HL-60 (cell line): ENCODE measurements at regions not wholly inside any gene's neighbourhood (a gene's known extent, or its start where the extent isn't known, plus 50 kb on each side); places are given as distances from the start of the nearest gene placed in this dataset.
A peak's percentile ranks its signal among the peaks of the same experiment; 100 is the strongest.

Experiments used
- DNase-seq, 2 experiments: peaks; one replicate each; pipeline ENCODE4 v3.0.0-alpha.2; 2010 to 2020; ENCODE audit warnings: low read depth in 1 of 2, low spot score in 1 of 2
- H3K27ac ChIP-seq: fragments of 250-450 bp; sonication (Bioruptor Pico); replicated peaks from 2 replicates; pipeline ENCODE4 v1.5.1; 2020; ENCODE audit warnings: mild to moderate bottlenecking, moderate library complexity
- H3K27me3 ChIP-seq: fragments of 250-450 bp; sonication (Bioruptor Pico); 2 replicates; pipeline ENCODE4 v1.5.1; 2021; ENCODE audit warnings: mild to moderate bottlenecking, moderate library complexity; ENCODE audit not compliant: insufficient read depth, poor library complexity, severe bottlenecking
- H3K4me3 ChIP-seq: replicated peaks from 2 replicates; pipeline ENCODE4 v1.5.1; 2011; ENCODE audit warnings: mild to moderate bottlenecking, control low read depth, low read length; ENCODE audit not compliant: insufficient read depth
- GABPA ChIP-seq: IDR thresholded peaks from 2 replicates; pipeline ENCODE4 v1.6.1; 2012; ENCODE audit warnings: low read depth
- POLR2AphosphoS5 ChIP-seq: IDR thresholded peaks from 2 replicates; pipeline ENCODE4 v1.6.1; 2012; ENCODE audit warnings: low read depth
- REST ChIP-seq: IDR thresholded peaks from 2 replicates; pipeline ENCODE4 v1.6.1; 2012; ENCODE audit warnings: low read depth; ENCODE audit not compliant: insufficient replicate concordance
- SPI1 ChIP-seq: IDR thresholded peaks from 2 replicates; pipeline ENCODE4 v1.6.1; 2012; ENCODE audit warnings: low read depth, mild to moderate bottlenecking, borderline replicate concordance
- TF ChIP-seq, protein P1 (sequence below): IDR thresholded peaks from one replicate; pipeline ENCODE4 v1.5.1; 2011; ENCODE audit warnings: low read length, control low read depth, inconsistent platforms; ENCODE audit not compliant: insufficient read depth

DNA sequence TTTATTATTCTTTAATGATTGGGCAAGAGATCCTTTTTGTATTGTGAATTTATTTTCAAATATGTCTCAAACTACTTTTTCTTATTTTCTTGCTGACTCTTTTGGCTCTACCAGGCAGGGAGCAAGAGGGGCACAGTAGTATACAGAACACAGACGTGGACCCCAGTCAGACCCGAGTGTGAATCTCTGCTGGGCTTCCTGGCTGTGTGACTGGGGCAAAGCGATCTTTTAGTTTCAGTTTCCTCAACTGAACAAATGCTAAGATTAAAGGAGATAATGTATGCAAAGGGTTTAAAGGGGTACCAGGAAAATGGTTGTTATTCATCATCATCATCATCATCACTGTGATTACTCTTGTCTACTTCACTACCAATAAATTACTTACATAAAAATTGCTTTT is 317.5 kb downstream of the HIVEP2 start:
- no peak for DNase-seq
- Histone ChIP-seq H3K4me3 (no peak overlapping the region), H3K27me3 (no peaks in the 10 kb centered on the region), H3K27ac (no peak overlapping the region)
- TF ChIP-seq, protein P1, sequence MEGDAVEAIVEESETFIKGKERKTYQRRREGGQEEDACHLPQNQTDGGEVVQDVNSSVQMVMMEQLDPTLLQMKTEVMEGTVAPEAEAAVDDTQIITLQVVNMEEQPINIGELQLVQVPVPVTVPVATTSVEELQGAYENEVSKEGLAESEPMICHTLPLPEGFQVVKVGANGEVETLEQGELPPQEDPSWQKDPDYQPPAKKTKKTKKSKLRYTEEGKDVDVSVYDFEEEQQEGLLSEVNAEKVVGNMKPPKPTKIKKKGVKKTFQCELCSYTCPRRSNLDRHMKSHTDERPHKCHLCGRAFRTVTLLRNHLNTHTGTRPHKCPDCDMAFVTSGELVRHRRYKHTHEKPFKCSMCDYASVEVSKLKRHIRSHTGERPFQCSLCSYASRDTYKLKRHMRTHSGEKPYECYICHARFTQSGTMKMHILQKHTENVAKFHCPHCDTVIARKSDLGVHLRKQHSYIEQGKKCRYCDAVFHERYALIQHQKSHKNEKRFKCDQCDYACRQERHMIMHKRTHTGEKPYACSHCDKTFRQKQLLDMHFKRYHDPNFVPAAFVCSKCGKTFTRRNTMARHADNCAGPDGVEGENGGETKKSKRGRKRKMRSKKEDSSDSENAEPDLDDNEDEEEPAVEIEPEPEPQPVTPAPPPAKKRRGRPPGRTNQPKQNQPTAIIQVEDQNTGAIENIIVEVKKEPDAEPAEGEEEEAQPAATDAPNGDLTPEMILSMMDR = no peak
- TF ChIP-seq GABPA = no peak
- no peak for TF ChIP-seq REST
- TF ChIP-seq SPI1 = no peak
- TF ChIP-seq POLR2AphosphoS5 = no peak

DNA sequence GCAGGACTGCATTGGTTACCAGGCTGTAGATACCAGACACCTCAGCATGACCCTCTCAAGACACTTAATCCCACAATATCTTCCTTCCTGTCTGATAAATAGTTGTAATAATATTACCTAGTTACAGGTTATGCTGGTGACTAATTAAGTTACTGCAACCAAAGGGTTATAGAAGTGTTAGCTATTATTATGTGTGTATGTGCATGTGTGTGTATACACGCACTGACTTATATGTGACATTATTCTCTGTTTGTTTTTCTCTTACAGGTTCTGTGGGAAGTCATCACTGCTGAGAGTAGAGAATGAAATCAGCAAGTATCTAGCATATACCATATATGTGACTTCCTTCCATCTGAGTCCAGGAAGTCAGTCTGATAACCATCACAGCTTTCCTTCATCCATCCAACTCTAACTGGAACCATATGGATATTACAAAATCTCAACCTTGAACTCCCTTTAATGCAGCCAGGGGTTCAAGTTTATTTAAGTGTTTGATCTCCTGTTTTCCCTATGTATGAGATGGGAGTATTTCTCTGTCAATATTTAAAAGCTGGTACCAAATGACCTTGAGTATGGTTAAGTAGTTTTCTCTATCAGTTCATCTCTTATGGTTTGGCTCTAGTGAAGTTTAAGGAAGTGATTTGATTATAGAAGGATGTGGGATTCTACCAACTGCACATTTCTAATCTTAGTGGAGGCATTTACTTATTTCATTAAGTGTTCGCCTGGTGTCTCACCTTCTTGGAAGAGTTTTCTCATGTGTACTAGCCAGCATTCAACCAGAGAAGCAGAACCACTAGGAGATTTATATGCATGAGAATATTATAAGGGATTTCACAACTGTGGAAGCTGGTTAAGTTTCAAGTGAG is 313.2 kb downstream of the HIVEP2 start:
- 0 out of 2 replicates have a peak, but pooled peaks have one; percentile 7 for TF ChIP-seq SPI1
- TF ChIP-seq, protein P1 = no peak
- TF ChIP-seq GABPA = no peak
- no peak for TF ChIP-seq POLR2AphosphoS5
- DNase-seq = no peak
- no peak overlapping the region for H3K27ac ChIP-seq
- H3K27me3 ChIP-seq = no peaks in the 10 kb centered on the region
- no peak overlapping the region for H3K4me3 ChIP-seq

DNA sequence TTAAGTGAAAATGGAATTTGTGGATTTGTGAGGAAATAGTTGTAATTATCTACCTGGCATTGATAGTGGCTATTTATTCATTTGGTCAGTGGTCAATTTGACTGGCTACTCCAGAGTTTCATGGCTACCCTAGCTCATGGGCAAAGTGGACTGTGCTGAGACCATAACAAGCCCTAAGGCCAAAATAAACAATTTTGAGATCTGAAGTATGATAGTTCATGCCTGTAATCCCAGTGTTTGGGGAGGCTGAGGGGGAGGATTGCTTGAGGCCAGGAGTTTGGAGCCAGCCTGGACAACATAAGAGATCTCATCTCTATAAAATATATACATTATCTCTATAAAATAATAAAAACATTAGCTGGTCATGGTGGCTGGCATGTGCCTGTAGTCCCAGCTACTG is 311.7 kb downstream of the HIVEP2 start:
- TF ChIP-seq SPI1 (no peak), GABPA (no peak), REST (no peak), POLR2AphosphoS5 (no peak)
- TF ChIP-seq, protein P1 = no peak
- no peak overlapping the region for H3K27ac ChIP-seq
- no peak for DNase-seq
- H3K27me3 ChIP-seq = no peaks in the 10 kb centered on the region
- H3K4me3 ChIP-seq = no peak overlapping the region

GRCh38 chr6:142635130-142635529 is 309.8 kb downstream of the HIVEP2 start:
- TF ChIP-seq SPI1 (no peak), REST (no peak), GABPA (no peak), POLR2AphosphoS5 (no peak)
- TF ChIP-seq, protein P1 = no peak
- H3K27ac ChIP-seq = no peak overlapping the region
- no peak for DNase-seq
- no peak overlapping the region for H3K4me3 ChIP-seq
- peaks cover 2% of the 10 kb centered on the region for H3K27me3 ChIP-seq
